H1 (cell line): ENCODE measurements at regions not wholly inside any gene's neighbourhood (a gene's known extent, or its start where the extent isn't known, plus 50 kb on each side); places are given as distances from the start of the nearest gene placed in this dataset.

Experiments
- CHD7 ChIP-seq: fragments of 300-600 bp; sonication (generic); IDR thresholded peaks from 2 replicates; pipeline ENCODE4 v1.7.1; 2012; ENCODE audit warnings: low read length, moderate library complexity, mild to moderate bottlenecking, inconsistent platforms; ENCODE audit not compliant: insufficient replicate concordance
- EZH2 ChIP-seq: fragments of 200-600 bp; sonication (generic); IDR thresholded peaks from 2 replicates; pipeline ENCODE4 v1.7.1; 2012; ENCODE audit warnings: low read depth, mild to moderate bottlenecking, moderate library complexity, low read length, inconsistent platforms; ENCODE audit not compliant: severe bottlenecking
- SP1 ChIP-seq: IDR thresholded peaks from 2 replicates; pipeline ENCODE4 v1.6.1; 2011; ENCODE audit warnings: low read depth, low read length
- TBP ChIP-seq: IDR thresholded peaks from 2 replicates; pipeline ENCODE4 v1.6.1; 2011; ENCODE audit warnings: low read depth, low read length, improper control_type of control experiment
- TCF12 ChIP-seq: IDR thresholded peaks from 2 replicates; pipeline ENCODE4 v1.6.1; 2011; ENCODE audit warnings: low read depth, mild to moderate bottlenecking, low read length

GRCh38 chr10:125554016-125554703, 128.8 kb downstream of the TEX36 start:
- TF ChIP-seq EZH2, result no peak
- TF ChIP-seq TBP, result no peak
- TF ChIP-seq SP1, result no peak
- TF ChIP-seq TCF12, result no peak
- TF ChIP-seq CHD7, result no peak
